22Rv1 (cell line): ENCODE measurements at regions not wholly inside any gene's neighbourhood (a gene's known extent, or its start where the extent isn't known, plus 50 kb on each side); places are given as distances from the start of the nearest gene placed in this dataset.

Experiments
- ZFX ChIP-seq: fragments of 450-650 bp; IDR thresholded peaks from 2 replicates; pipeline ENCODE4 v1.6.1; 2017; ENCODE audit warnings: antibody characterized with exemption, borderline replicate concordance
- TF ChIP-seq, protein P1 (sequence below): fragments of 450-650 bp; IDR thresholded peaks from 2 replicates; pipeline ENCODE4 v1.5.1; 2017; ENCODE audit warnings: mild to moderate bottlenecking

DNA sequence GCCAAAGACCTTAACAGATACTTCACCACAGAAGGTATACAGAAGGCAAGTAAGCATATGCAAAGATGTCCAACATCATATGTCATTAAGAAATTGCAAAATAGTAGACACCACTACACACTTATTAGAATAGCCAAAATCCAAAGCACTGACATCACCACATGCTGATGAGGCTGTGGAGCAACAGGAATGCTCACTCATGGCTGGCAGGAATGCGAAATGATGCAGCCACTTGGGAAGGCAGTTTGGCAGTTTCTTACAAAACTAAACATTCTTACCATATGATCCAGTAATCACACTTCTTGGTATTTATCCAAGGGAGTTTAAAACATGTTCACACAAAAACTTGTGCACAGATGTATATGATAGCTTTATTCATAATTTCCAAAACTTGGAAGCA, 261.2 kb upstream of the AJAP1 start:
- TF ChIP-seq, protein P1, sequence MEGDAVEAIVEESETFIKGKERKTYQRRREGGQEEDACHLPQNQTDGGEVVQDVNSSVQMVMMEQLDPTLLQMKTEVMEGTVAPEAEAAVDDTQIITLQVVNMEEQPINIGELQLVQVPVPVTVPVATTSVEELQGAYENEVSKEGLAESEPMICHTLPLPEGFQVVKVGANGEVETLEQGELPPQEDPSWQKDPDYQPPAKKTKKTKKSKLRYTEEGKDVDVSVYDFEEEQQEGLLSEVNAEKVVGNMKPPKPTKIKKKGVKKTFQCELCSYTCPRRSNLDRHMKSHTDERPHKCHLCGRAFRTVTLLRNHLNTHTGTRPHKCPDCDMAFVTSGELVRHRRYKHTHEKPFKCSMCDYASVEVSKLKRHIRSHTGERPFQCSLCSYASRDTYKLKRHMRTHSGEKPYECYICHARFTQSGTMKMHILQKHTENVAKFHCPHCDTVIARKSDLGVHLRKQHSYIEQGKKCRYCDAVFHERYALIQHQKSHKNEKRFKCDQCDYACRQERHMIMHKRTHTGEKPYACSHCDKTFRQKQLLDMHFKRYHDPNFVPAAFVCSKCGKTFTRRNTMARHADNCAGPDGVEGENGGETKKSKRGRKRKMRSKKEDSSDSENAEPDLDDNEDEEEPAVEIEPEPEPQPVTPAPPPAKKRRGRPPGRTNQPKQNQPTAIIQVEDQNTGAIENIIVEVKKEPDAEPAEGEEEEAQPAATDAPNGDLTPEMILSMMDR, result no peak
- TF ChIP-seq ZFX, result no peak
